ENCODE measurements at regions not wholly inside any gene's neighbourhood (a gene's known extent, or its start where the extent isn't known, plus 50 kb on each side); places are given as distances from the start of the nearest gene placed in this dataset.

DNA sequence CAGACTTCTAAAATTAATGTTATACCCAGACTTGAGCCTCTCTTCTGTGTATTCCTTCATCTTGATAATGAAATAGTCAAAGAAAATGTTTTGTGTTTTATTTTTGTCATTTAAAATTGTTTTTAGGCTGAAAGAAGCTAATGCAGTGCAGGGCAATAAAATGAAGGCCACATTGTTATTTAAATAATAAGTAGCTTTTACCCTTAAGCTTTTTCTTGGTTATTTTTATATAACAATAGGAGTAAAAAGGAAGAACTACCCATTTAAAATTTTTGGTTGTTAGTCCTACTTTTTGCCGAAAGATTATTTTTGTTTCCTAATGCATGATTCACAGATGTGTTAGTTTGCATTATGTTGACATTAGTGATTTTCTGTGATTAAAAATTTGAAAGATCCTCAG, 181.0 kb upstream of the MEOX2 start:
- TF ChIP-seq, protein P1, sequence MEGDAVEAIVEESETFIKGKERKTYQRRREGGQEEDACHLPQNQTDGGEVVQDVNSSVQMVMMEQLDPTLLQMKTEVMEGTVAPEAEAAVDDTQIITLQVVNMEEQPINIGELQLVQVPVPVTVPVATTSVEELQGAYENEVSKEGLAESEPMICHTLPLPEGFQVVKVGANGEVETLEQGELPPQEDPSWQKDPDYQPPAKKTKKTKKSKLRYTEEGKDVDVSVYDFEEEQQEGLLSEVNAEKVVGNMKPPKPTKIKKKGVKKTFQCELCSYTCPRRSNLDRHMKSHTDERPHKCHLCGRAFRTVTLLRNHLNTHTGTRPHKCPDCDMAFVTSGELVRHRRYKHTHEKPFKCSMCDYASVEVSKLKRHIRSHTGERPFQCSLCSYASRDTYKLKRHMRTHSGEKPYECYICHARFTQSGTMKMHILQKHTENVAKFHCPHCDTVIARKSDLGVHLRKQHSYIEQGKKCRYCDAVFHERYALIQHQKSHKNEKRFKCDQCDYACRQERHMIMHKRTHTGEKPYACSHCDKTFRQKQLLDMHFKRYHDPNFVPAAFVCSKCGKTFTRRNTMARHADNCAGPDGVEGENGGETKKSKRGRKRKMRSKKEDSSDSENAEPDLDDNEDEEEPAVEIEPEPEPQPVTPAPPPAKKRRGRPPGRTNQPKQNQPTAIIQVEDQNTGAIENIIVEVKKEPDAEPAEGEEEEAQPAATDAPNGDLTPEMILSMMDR (IDR thresholded peaks at IDR 0.05; ENCODE audit: insufficient read depth, low read depth, low read length) = no peak
- TF ChIP-seq EZH2 (IDR thresholded peaks at IDR 0.05; ENCODE audit: insufficient read depth, low read length) = no peak

Data from astrocyte (in vitro differentiated cells and primary cell).